ENCODE measurements at regions not wholly inside any gene's neighbourhood (a gene's known extent, or its start where the extent isn't known, plus 50 kb on each side); places are given as distances from the start of the nearest gene placed in this dataset.

- Histone ChIP-seq H2AFZ (ENCODE audit: insufficient read depth, low read depth, low read length, poor library complexity, severe bottlenecking) (no peak overlapping the region), H3K4me1 (ENCODE audit: control insufficient read depth in 2 of 2, insufficient read depth in 2 of 2, low read length in 2 of 2) (no peaks in the 10 kb centered on the region), H3K4me2 (replicated peaks; ENCODE audit: low read depth, low read length, poor library complexity, severe bottlenecking) (no peak overlapping the region), H3K27ac (ENCODE audit: low read length in 2 of 2) (no peak overlapping the region), H3K4me3 (ENCODE audit: control extremely low read depth in 1 of 5, extremely low read depth in 1 of 5, insufficient read depth in 1 of 5, low read depth in 2 of 5, low read length in 4 of 5) (no peak overlapping the region), H4K20me1 (ENCODE audit: control insufficient read depth, insufficient read depth, low read length, poor library complexity, severe bottlenecking) (no peaks in the 10 kb centered on the region), H3K9me3 (ENCODE audit: control extremely low read depth in 1 of 3, control insufficient read depth in 2 of 3, insufficient read depth in 1 of 3, low read length in 2 of 3) (no peaks in the 10 kb centered on the region), H3K36me3 (replicated peaks in 1 of 2; ENCODE audit: control extremely low read depth in 1 of 2, control insufficient read depth in 1 of 2, extremely low read depth in 1 of 2, insufficient read depth in 2 of 2, low read length in 1 of 2) (no peaks in the 10 kb centered on the region), H3K9ac (ENCODE audit: low read length) (no peak overlapping the region), H3K79me2 (ENCODE audit: control insufficient read depth, insufficient read depth, low read length) (no peaks in the 10 kb centered on the region), H3K27me3 (replicated peaks in 1 of 4; ENCODE audit: control extremely low read depth in 1 of 4, control insufficient read depth in 3 of 4, insufficient read depth in 4 of 4, low read length in 3 of 4) (no peaks in the 10 kb centered on the region)
- intact Hi-C loops (cut with micrococcal nuclease): no loop called here
- Mint-ChIP-seq H3K27ac (no peak overlapping the region), H3K9me3 (ENCODE audit: insufficient read depth) (no peaks in the 10 kb centered on the region), H3K4me1 (no peaks in the 10 kb centered on the region), H3K27me3 (peaks cover 10% of the 10 kb centered on the region), H3K4me3 (no peak overlapping the region)
- no peak for TF ChIP-seq EZH2 (IDR thresholded peaks at IDR 0.05; ENCODE audit: borderline replicate concordance, insufficient read depth, low read depth, low read length, poor library complexity, severe bottlenecking)
- TF ChIP-seq CTCF (IDR thresholded peaks at IDR 0.05): no peak
- no peak for ATAC-seq (ENCODE audit: low read depth)
- DNase-seq: no peak
- ChIA-PET POLR2A (no interaction called here), CTCF (no interaction called here)
- 77% methylated on average over 3 of the region's 3 CpGs for WGBS (ENCODE audit: insufficient coverage)
Observed at GRCh38 chr4:10298681-10299080, 158.5 kb downstream of the ZNF518B start.

DNA sequence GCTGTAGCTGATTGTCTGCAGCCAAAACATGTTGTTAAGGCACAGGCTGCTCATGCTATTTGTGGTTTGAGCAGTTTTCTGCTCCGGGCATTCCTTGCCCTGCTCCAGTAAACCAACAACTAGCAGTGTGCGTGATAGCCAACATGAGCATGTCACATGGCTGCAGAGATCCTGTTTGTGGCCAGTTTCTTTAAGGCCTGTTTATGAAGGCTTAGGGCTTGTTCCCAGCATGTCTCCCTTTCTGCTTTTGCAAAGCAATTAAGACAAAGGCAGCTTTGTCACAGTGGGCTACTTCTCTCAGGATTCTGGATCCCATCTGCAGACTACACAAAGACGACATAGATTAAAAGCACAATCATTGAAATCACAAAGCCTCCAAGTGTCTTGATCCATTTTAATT, 160.5 kb downstream of the ZNF518B start:
- ATAC-seq (ENCODE audit: low read depth) (no peak), DNase-seq (no peak)
- H3K9me3 Mint-ChIP-seq (ENCODE audit: insufficient read depth): no peaks in the 10 kb centered on the region
- Histone ChIP-seq H3K36me3 (replicated peaks in 1 of 2; ENCODE audit: control extremely low read depth in 1 of 2, control insufficient read depth in 1 of 2, extremely low read depth in 1 of 2, insufficient read depth in 2 of 2, low read length in 1 of 2) (no peaks in the 10 kb centered on the region), H3K9me3 (ENCODE audit: control extremely low read depth in 1 of 3, control insufficient read depth in 2 of 3, insufficient read depth in 1 of 3, low read length in 2 of 3) (no peaks in the 10 kb centered on the region), H3K4me3 (ENCODE audit: control extremely low read depth in 1 of 5, extremely low read depth in 1 of 5, insufficient read depth in 1 of 5, low read depth in 2 of 5, low read length in 4 of 5) (no peak overlapping the region), H3K27ac (ENCODE audit: low read length in 2 of 2) (no peak overlapping the region), H3K9ac (ENCODE audit: low read length) (no peak overlapping the region), H4K20me1 (ENCODE audit: control insufficient read depth, insufficient read depth, low read length, poor library complexity, severe bottlenecking) (no peaks in the 10 kb centered on the region), H3K4me1 (ENCODE audit: control insufficient read depth in 2 of 2, insufficient read depth in 2 of 2, low read length in 2 of 2) (no peaks in the 10 kb centered on the region), H3K79me2 (ENCODE audit: control insufficient read depth, insufficient read depth, low read length) (no peaks in the 10 kb centered on the region), H3K27me3 (replicated peaks in 1 of 4; ENCODE audit: control extremely low read depth in 1 of 4, control insufficient read depth in 3 of 4, insufficient read depth in 4 of 4, low read length in 3 of 4) (no peaks in the 10 kb centered on the region), H3K4me2 (replicated peaks; ENCODE audit: low read depth, low read length, poor library complexity, severe bottlenecking) (no peak overlapping the region), H2AFZ (ENCODE audit: insufficient read depth, low read depth, low read length, poor library complexity, severe bottlenecking) (no peak overlapping the region)
- TF ChIP-seq CTCF (IDR thresholded peaks at IDR 0.05) (no peak), EZH2 (IDR thresholded peaks at IDR 0.05; ENCODE audit: borderline replicate concordance, insufficient read depth, low read depth, low read length, poor library complexity, severe bottlenecking) (no peak)
- ChIA-PET POLR2A (no interaction called here), CTCF (no interaction called here)
- WGBS (ENCODE audit: insufficient coverage): 92% methylated on average over 2 of the region's 3 CpGs
- H3K27ac Mint-ChIP-seq: no peak overlapping the region
- intact Hi-C loops (cut with micrococcal nuclease): no loop called here
- no peak overlapping the region for H3K4me3 Mint-ChIP-seq
- peaks cover 8% of the 10 kb centered on the region for H3K27me3 Mint-ChIP-seq
- no peaks in the 10 kb centered on the region for H3K4me1 Mint-ChIP-seq

Measured in B cell (primary cell).